ENCODE measurements at regions not wholly inside any gene's neighbourhood (a gene's known extent, or its start where the extent isn't known, plus 50 kb on each side); places are given as distances from the start of the nearest gene placed in this dataset.
"Not testable (repeated sequence)": the region's sequence is repeated elsewhere in the genome, so short reads cannot be mapped to it uniquely, and the experiment has no call there.

DNA sequence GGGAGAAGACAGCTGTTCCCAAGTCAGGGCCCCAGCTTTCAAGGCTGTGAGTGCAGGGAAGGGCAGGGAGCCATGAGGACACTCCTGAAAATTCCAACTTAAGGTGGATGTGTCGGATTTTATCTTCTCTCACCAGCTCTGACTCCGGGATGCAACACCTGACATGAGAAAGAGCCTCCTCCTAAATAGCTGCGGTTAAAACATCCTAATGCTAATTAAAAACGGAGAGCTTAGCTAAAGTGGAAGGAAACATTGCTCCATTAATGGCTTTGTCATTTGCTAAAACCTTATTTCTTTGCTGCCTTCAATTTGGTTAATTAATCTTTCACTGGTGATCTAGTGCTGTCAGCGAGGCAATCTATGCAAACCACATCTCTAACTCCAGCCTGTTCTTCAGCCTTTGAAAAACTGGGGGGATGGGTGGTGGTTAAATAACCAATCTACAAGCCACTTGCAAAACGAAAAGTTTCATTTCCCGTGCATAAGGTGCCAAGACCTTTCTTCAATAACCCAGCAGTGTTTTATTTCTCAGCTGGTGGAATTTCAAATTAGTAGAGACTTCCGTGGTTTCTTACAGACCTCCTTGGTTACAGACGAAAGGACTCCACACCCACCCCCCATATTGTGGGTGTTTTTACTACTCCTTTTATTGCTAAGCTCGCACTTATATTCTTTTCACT is 379.6 kb downstream of the MLLT3 start:
- in situ Hi-C loops (cut with MboI; ENCODE audit: low pct_unique_long_range_greater_than_20kb, low sequenced_read_pairs), result no loop called here
- no peak for DNase-seq

DNA sequence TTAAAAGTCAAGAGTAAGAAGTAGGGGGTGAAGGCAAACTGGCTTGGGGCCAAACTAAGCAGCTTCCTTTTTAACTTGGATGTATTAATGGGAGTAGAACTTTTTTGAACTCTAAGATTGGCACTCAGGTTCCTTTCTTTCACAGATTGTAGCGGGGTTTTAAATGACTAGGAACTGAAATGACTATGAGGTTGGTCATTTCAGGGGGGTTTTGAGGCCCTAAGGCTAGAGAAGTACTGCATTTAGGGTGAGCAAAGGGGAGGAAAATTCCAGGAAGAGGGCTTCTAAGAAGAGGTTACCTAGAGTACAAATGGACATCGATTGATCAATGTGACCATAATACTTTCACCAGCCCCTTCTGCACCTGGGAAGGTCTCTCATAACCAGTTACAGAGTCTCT is 381.8 kb downstream of the MLLT3 start:
- DNase-seq, result no peak
- in situ Hi-C loops (cut with MboI; ENCODE audit: low pct_unique_long_range_greater_than_20kb, low sequenced_read_pairs), result no loop called here

DNA sequence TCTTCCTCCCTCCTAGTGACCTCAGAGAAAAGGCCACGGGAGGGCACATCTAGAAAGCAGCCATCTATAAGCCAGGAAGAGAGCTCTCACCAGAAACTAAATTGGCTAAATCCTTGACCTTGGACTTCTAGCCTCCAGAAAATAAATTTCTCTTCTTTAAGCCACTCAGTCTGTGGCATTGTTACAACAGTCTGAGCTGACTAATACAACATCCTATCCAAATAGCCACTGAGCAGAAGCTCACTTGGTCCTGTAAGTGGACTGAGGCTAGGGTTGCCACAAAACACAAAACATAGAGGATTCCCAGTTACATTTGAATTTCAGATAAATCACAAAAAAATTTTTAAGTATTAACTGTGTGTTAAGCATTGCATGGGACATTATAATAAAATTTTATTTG is 383.4 kb downstream of the MLLT3 start:
- no peak for DNase-seq
- in situ Hi-C loops (cut with MboI; ENCODE audit: low pct_unique_long_range_greater_than_20kb, low sequenced_read_pairs), result no loop called here

DNA sequence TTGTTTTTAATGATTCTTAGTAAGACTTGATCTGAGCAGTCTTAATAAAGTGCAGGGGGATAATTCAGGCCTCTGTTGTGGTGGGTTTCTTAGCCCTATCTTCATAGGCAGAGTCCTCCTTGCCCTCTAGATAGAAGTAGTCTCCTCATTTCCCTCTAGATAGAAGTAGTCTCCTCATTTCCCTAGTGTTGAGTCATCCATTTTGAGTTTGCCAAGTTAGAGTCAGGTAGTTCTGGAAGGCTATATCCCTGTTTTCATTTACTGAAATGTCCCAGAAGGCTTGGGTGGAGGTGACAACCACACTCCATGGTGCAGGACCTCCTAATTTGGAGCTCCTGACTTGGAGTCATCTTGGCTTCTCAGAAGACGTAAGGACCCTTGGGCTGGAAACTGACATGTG is 384.6 kb downstream of the MLLT3 start:
- in situ Hi-C loops (cut with MboI; ENCODE audit: low pct_unique_long_range_greater_than_20kb, low sequenced_read_pairs), result no loop called here
- DNase-seq, result no peak

DNA sequence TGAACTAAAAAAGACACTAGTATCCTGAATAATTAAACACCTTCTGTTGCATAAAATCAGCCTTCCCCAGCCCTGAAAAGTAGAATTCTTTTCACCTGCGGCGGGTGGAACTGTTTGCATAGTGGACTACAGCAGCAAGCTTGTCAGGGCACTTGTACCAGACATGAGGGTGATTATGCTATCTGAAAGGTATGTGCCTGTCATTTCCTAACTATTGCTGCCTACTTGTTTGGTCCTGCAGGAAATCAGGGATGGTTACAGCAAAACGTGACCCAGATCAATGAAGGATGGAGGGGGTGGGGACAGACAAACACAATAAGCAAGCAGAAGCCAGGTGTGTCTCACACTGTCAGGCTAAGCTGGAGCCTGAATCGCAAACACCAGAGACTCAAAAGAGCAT is 385.6 kb downstream of the MLLT3 start:
- in situ Hi-C loops (cut with MboI; ENCODE audit: low pct_unique_long_range_greater_than_20kb, low sequenced_read_pairs), result no loop called here
- DNase-seq, result no peak

DNA sequence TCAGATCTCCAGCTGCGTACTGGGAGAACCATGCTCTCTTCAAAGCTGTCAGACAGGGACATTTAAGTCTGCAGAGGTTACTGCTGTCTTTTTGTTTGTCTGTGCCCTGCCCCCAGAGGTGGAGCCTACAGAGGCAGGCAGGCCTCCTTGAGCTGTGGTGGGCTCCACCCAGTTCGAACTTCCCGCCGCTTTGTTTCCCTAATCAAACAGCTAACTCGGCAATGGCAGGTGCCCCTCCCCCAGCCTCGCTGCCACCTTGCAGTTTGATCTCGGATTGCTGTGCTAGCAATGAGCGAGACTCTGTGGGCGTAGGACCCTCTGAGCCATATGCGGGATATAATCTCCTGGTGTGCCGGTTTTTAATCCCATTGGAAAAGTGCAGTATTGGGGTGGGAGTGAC is 387.1 kb downstream of the MLLT3 start:
- in situ Hi-C loops (cut with MboI; ENCODE audit: low pct_unique_long_range_greater_than_20kb, low sequenced_read_pairs); DNase-seq: not testable (repeated sequence)

DNA sequence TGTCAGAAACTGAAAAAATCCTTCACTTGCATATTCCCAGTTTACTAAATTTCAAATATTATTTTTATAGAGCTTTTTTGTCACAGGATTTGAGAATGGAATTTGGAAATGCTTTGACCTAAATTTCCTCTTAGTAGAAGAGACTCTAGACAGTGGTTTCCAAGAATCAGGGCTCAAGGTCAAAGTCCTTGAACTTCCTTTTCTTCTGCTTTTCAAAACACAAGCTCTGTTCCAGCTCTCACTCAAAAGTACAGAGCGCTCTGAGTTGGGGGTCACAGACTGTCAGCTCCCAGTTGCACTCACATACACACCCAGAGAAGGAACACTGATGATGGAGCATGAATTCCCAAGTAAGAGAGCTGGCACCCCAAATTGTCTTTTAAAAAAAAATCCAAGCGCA is 394.2 kb downstream of the MLLT3 start:
- in situ Hi-C loops (cut with MboI; ENCODE audit: low pct_unique_long_range_greater_than_20kb, low sequenced_read_pairs), result no loop called here
- DNase-seq, result no peak

DNA sequence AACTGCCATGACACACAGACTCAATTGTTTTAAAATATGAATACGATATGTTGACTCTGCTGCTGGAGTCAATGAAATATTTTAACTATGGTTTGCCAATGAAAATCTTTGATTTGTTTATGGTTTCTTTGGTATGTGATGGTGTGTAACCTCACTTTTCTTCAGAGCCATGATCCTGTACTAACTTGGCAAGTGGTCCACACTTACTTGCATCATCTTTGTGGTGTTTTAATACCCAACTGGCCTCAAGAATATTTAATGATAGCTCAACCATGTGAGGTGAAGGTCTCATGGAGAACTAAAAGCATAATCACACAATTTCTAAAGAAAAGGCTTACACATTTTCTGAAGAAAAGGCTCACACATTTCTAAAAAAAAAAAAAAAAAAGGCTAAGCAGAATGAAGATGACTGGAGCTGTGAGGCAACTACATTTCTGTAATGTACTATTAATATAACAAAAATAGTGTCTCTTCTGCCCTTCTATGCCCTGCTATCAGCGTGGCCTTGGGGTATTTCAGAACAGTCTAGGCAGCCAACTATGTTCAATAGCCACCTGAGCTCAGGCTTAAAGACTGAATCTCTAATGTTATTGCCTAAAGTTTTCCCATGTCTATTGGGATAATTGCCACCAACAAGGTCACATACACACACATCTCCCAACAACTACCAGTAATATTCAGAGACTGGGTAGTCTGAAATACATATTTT is 395.0 kb downstream of the MLLT3 start:
- DNase-seq, result no peak
- in situ Hi-C loops (cut with MboI; ENCODE audit: low pct_unique_long_range_greater_than_20kb, low sequenced_read_pairs), result no loop called here

DNA sequence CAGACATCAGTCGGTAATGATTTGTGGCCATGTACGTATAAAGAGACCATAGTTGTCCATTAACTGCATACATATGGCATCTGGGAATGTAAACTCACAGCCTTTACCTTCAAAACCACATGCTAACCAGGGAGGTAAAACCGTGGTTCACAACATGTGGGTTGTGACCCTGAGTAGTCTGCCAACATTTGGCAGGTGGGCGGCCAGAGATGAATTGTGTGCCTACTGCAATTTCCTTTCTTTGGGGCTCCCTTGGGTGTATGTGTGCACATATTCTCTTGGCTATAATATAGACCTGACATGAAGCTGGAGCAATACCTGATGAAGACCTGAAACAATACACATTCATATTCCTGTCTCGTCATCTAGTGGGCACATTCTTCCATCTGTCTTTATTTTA is 396.0 kb downstream of the MLLT3 start:
- in situ Hi-C loops (cut with MboI; ENCODE audit: low pct_unique_long_range_greater_than_20kb, low sequenced_read_pairs), result no loop called here
- DNase-seq, result no peak

DNA sequence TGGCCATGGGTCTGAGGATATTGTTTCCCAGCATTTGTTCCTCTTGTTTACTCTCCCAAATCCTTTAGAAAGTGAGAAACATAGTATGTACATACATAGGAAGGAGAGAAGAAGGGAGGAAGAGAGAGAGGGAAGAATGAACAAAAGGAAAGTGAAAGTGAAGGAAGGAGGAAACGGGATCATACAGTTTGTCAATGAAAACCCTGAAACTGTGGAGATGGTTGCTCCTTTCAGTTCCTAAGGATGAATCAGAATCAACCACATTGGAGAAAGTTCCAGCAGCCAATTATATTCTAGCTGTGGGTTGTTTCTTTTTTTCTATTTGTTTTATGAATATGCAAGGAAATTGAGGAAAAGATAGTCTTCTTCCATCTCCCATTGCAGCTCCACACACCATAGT is 396.5 kb downstream of the MLLT3 start:
- DNase-seq, result no peak
- in situ Hi-C loops (cut with MboI; ENCODE audit: low pct_unique_long_range_greater_than_20kb, low sequenced_read_pairs), result no loop called here

DNA sequence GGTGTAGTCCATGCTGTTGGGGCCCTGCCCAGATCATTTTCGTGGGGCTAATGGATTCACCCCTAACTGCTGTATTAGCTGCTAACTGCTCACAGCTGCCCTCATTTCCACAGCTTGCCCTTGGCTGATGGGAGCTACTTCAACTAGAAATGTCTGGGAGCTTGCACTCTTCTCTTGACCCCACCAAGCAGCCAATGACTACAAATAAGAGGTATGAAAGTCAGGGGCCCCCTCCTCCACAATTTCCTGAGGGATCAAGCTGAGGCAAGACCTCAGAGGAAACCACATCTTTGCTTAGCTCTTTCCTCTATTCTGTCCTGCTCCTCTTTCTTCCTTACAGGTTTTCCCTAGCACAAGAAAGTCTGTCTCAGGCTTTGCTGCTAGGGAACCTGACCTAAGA is 397.5 kb downstream of the MLLT3 start:
- in situ Hi-C loops (cut with MboI; ENCODE audit: low pct_unique_long_range_greater_than_20kb, low sequenced_read_pairs), result no loop called here
- peak; percentile 2 for DNase-seq

DNA sequence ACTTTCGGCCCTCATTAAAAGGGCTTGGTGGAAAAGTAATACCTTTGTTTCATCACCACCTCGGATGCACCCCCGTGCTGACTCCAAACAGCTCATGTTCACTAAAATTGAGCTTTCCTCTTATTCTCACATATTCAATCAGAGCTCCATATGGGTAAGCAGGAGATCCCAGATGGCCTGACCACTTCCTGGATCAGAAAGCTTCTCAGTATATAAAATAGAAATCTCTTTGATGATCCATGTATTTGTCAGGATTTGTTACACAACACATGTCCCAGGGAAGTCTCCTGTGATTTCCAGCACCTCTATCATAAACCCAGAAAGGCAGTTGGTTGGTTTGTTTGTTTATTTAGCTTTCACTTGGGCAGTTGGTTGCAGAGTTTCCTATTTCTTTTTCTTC is 402.0 kb downstream of the MLLT3 start:
- in situ Hi-C loops (cut with MboI; ENCODE audit: low pct_unique_long_range_greater_than_20kb, low sequenced_read_pairs), result no loop called here
- no peak for DNase-seq

DNA sequence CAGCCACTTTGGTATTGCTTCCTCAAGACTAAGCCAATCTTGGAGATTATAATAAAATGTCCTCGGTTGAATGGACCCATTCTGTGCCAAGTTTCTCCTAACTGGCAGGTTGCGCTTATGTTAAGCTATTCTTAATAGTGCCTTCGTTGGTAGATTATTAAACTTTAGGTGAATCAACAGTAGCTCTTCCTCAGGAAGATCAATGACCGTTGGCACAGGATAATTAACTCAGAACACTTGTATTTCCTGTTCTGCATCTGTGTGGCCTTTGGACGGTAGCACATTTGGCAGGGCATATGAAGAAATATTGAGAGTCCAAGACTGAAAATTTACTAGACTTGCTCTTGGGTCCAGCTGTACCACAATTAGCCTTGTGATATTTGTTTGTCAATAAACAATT is 402.9 kb downstream of the MLLT3 start:
- in situ Hi-C loops (cut with MboI; ENCODE audit: low pct_unique_long_range_greater_than_20kb, low sequenced_read_pairs), result no loop called here
- no peak for DNase-seq

DNA sequence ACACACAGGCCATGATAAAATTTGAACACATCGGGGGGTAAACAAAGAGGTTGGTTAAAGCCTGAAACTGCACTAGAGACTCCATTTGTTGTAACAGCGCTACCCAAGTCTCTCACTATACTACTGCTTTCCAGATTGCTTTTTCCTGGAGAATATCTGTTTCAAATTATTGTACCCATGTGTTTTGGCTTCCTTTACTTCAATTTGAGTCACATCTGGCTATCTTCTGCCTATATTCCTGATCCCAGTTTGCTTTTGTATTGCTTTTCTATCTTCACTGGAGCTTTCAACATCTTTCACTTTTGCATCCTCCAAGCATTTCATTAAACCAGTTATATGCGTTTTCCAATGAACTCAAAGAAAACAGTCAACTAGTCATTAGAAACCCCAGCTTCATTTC is 404.7 kb downstream of the MLLT3 start:
- in situ Hi-C loops (cut with MboI; ENCODE audit: low pct_unique_long_range_greater_than_20kb, low sequenced_read_pairs), result no loop called here
- no peak for DNase-seq

DNA sequence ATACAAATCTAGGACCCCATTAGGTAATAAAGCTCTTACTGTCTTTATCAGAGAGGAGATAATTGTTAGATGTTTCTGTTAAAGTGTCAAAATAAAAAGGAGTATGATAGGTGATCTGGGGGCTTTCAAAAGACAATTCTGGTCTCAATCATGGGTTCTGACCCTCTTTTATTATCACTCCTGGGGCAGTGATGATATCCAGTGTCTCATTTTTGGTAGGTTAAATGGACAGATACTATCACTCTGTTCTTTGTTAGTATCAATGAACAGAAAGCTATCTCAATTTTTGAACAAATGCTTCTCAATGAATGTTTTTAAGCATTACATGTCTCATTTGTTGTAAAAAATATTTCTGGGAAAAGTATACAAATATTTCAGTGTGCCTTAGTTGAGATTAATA is 405.9 kb downstream of the MLLT3 start:
- in situ Hi-C loops (cut with MboI; ENCODE audit: low pct_unique_long_range_greater_than_20kb, low sequenced_read_pairs), result no loop called here
- DNase-seq, result no peak

DNA sequence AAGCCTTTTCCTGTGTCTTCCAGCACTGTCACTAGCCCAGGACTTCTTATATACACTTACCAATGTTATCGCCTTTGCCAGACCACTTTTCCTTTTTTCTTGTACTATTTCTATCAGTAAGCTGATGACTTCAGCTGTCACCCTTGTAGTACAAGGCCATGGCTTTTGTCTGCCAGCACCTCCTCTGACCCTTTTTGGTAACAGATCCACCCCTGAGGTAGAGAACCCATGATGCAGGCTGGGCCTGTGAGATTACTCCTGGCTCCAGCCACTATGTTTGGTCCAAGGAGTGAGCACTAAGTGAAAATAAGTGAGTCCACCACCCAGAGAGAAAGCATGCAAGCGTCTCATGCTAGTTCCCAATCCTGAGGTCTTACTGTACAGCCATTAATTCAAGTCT is 406.7 kb downstream of the MLLT3 start:
- in situ Hi-C loops (cut with MboI; ENCODE audit: low pct_unique_long_range_greater_than_20kb, low sequenced_read_pairs), result no loop called here

DNA sequence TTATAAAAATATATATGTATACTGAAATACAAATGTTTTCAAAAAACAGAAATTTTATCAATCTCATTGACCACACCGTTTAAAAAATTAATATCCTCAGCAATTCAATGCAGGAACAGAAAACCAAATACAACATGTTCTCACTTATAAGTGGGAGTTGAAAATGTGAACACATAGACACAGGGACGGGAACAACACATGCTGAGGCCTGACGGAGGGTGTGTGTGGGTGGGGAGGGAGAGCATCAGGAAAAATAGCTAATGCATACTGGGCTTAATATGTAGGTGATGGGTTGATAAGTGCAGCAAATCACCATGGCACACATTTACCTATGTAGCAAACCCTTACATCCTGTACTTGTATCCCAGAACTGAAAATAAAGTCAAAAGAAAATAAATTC is 409.5 kb downstream of the MLLT3 start:
- DNase-seq, result no peak
- in situ Hi-C loops (cut with MboI; ENCODE audit: low pct_unique_long_range_greater_than_20kb, low sequenced_read_pairs), result no loop called here

More for the DNA sequence above, 406.7 kb downstream of the MLLT3 start:
- no peak for DNase-seq

DNA sequence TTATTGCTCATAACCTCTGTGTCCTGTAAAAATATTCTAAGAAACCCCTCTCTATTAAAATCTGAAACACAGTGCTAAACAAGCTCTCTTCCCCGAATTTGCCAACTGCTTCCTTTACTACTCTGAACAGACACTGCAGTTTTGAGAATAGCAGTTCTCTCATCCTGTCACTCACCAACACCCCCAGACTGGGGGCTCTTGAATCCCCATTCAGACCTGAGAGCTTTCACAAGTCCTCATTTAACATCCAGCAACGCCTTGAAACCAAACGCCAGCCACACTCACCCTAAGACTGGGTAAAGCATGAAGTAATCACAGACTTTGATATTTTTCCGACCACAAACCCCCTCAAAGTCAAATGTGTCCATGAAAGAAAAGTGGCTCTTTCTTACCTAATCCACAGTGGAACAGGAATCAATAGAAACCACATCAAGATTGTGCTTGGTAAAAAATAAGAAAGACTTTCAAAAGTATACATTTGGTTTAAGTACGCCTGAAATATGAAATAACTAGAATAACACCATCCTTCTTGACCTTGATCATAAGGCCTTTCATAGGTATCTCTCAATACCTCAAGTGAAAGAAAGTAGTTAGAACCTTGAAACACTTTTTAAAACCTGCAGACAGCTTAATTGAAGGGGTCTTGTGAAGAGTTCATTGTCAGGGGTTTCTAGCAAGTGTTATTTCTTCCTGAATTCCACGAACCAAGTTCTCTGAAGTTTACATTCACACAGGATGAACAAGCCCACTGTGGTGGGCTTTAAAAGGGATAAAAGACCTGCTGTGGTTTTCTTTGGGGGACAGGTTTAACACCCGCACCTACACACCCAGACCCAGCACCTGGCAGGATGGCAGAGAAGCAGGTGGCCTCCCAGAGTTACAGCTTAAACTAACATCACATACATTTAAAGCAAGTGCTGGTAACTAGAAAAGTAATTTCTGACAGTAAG is 412.6 kb downstream of the MLLT3 start:
- peak; percentile 16 for DNase-seq

DNA sequence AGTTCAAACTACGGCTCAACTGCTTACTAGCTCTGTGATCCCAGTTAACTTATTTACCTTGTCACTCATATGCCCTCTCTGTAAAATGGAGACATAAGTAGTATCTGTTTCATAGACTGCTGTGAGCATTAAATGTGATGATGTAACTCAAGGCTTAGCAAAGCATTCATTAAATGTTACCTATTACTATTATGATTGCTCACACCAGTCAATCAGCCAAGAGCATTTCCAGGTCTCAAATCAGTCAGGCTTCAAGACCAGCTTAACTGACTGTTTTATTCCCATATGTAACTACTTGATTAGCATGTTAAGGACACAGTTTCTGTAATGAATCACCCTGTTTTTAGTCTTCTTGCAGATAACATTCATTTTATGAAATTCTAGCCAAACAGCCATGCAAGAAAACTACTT is 413.3 kb downstream of the MLLT3 start:
- in situ Hi-C loops (cut with MboI; ENCODE audit: low pct_unique_long_range_greater_than_20kb, low sequenced_read_pairs), result no loop called here
- DNase-seq, result no peak

More for the DNA sequence above, 412.6 kb downstream of the MLLT3 start:
- in situ Hi-C loops (cut with MboI; ENCODE audit: low pct_unique_long_range_greater_than_20kb, low sequenced_read_pairs), result no loop called here

DNA sequence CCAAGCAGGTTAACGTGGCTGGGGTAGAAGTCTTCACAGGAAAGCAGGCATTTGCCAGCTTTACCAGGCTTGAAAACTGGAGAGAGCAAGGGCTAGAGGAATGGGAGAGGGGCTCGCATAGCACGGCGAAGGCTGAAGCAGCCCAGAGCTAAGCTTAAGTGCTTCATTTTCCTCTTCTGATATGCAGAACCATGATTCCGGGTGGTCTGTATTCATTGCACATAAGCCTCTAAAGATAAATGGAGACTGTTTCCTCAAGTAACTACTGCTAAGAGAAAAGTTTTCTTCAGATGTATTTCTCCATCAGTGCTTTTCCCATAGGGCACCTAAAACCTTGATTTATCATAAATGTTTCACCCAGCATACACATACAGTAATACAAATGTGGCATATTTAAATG is 414.1 kb downstream of the MLLT3 start:
- in situ Hi-C loops (cut with MboI; ENCODE audit: low pct_unique_long_range_greater_than_20kb, low sequenced_read_pairs), result no loop called here
- DNase-seq, result no peak
